ENCODE measurements at regions not wholly inside any gene's neighbourhood (a gene's known extent, or its start where the extent isn't known, plus 50 kb on each side); places are given as distances from the start of the nearest gene placed in this dataset.
"Not testable (repeated sequence)": the region's sequence is repeated elsewhere in the genome, so short reads cannot be mapped to it uniquely, and the experiment has no call there.

GRCh38 chr20:28602403-28603217 is 2654.9 kb upstream of the DEFB115 start:
- Histone ChIP-seq H3K9ac (ENCODE audit: low read length) (peak overlapping the region; percentile 74), H3K79me2 (ENCODE audit: insufficient read depth, low read length) (peaks cover 13% of the 10 kb centered on the region), H3K4me2 (ENCODE audit: low read length) (peak overlapping the region; percentile 77), H3K4me3 (replicated peaks in 1 of 2; ENCODE audit: low read depth in 1 of 2, low read length in 2 of 2) (peak overlapping the region; percentile 72 to 80), H3K27ac (ENCODE audit: low read depth, low read length) (peak overlapping the region; percentile 65)
- H3K9me2 ChIP-seq (ENCODE audit: insufficient read depth); H3K9me3 ChIP-seq (ENCODE audit: control insufficient read depth in 1 of 2, insufficient read depth in 1 of 2, low read depth in 1 of 2, low read length in 2 of 2); H4K20me1 ChIP-seq (ENCODE audit: insufficient read depth); H2AFZ ChIP-seq (ENCODE audit: low read depth, low read length, poor library complexity, severe bottlenecking); H3K36me3 ChIP-seq (ENCODE audit: control insufficient read depth in 1 of 2, insufficient read depth in 2 of 2, low read length in 2 of 2); H3K27me3 ChIP-seq (ENCODE audit: insufficient read depth, low read length); RAD21 ChIA-PET (ENCODE audit: low non-redundant PET in 1 of 2, low total read pairs in 2 of 2, uncharacterized antibody in 2 of 2, unreplicated experiment in 2 of 2); intact Hi-C loops (cut with micrococcal nuclease); POLR2A ChIA-PET; H3K4me1 ChIP-seq (ENCODE audit: control insufficient read depth in 1 of 2, insufficient read depth in 2 of 2, low read length in 2 of 2): not testable (repeated sequence)
- TSS peak; percentile 59 for BruUV-seq (replicated peaks)
- TF ChIP-seq EGR1 (IDR thresholded peaks at IDR 0.05; ENCODE audit: low read depth), result peak; percentile 62; the same call in 1 of the 2 replicates
- peak; percentile 35 for TF ChIP-seq POLR2A (IDR thresholded peaks at IDR 0.05; ENCODE audit: borderline replicate concordance, extremely low read depth, insufficient read depth, insufficient read length)
- TF ChIP-seq YY1 (IDR thresholded peaks at IDR 0.05; ENCODE audit: extremely low read depth, insufficient replicate concordance, low read depth, low read length), result peak; percentile 61
- TF ChIP-seq POLR2AphosphoS5 (IDR thresholded peaks at IDR 0.05; ENCODE audit: low read depth, low read length), result peak; percentile 66
- 0 out of 2 replicates have a peak, but pooled peaks have one; percentile 63 for TF ChIP-seq CBX3 (IDR thresholded peaks at IDR 0.05; ENCODE audit: low read depth)
- TF ChIP-seq CTCF (IDR thresholded peaks at IDR 0.05 in 2 of 3, conservative IDR thresholded peaks at IDR 0.05 in 1 of 3; ENCODE audit: borderline replicate concordance in 1 of 3, insufficient read depth in 1 of 3, low read depth in 2 of 3, low read length in 2 of 3), result peak; percentile 34 to 73 (median 60); a peak in 5 of 6 replicates
- TF ChIP-seq ZBTB33 (IDR thresholded peaks at IDR 0.05; ENCODE audit: extremely low read depth, insufficient replicate concordance, low read length), result peak; percentile 39
- TF ChIP-seq MAX (IDR thresholded peaks at IDR 0.05), result peak; percentile 61; the same call in 1 of the 2 replicates
- TF ChIP-seq SP1 (IDR thresholded peaks at IDR 0.05; ENCODE audit: low read depth), result peak; percentile 68
- peak; percentile 88 for TF ChIP-seq ELF1 (IDR thresholded peaks at IDR 0.05; ENCODE audit: borderline replicate concordance, low read depth)
- DNase-seq (ENCODE audit: low read depth, low spot score), result peak; percentile 87
- CTCF ChIA-PET, result interaction anchor here (1.2 kb wide), 1 partner anchor 11 kb away, joined by 4 read pairs; no protein-coding TSS in a partner anchor
- ATAC-seq, result peak; percentile 98

GRCh38 chr20:28603218-28603577 is 2654.3 kb upstream of the DEFB115 start:
- H3K4me1 ChIP-seq (ENCODE audit: control insufficient read depth in 1 of 2, insufficient read depth in 2 of 2, low read length in 2 of 2); CTCF ChIA-PET; H3K9me3 ChIP-seq (ENCODE audit: control insufficient read depth in 1 of 2, insufficient read depth in 1 of 2, low read depth in 1 of 2, low read length in 2 of 2); RAD21 ChIA-PET (ENCODE audit: low non-redundant PET in 1 of 2, low total read pairs in 2 of 2, uncharacterized antibody in 2 of 2, unreplicated experiment in 2 of 2); ATAC-seq; POLR2A ChIA-PET; DNase-seq (ENCODE audit: low read depth, low spot score); H3K9me2 ChIP-seq (ENCODE audit: insufficient read depth); H3K36me3 ChIP-seq (ENCODE audit: control insufficient read depth in 1 of 2, insufficient read depth in 2 of 2, low read length in 2 of 2); H3K27me3 ChIP-seq (ENCODE audit: insufficient read depth, low read length); H4K20me1 ChIP-seq (ENCODE audit: insufficient read depth); intact Hi-C loops (cut with micrococcal nuclease); H2AFZ ChIP-seq (ENCODE audit: low read depth, low read length, poor library complexity, severe bottlenecking): not testable (repeated sequence)
- peak overlapping the region; percentile 72 to 80 for H3K4me3 ChIP-seq (replicated peaks in 1 of 2; ENCODE audit: low read depth in 1 of 2, low read length in 2 of 2)
- peak overlapping the region; percentile 77 for H3K4me2 ChIP-seq (ENCODE audit: low read length)
- H3K79me2 ChIP-seq (ENCODE audit: insufficient read depth, low read length), result peaks cover 10% of the 10 kb centered on the region
- H3K27ac ChIP-seq (ENCODE audit: low read depth, low read length), result peak overlapping the region; percentile 65; the same call in 1 of the 2 replicates
- BruUV-seq (replicated peaks), result TSS peak; percentile 71
- H3K9ac ChIP-seq (ENCODE audit: low read length), result peak overlapping the region; percentile 74
